Tibial nerve (tissue), 4 donors: ENCODE measurements at regions not wholly inside any gene's neighbourhood (a gene's known extent, or its start where the extent isn't known, plus 50 kb on each side); places are given as distances from the start of the nearest gene placed in this dataset.
A peak's percentile ranks its signal among the peaks of the same experiment; 100 is the strongest.

Experiments
- CTCF ChIP-seq, 5 experiments: fragments of 200-600 bp in 3 of 5; fragments of 450-650 bp in 2 of 5; sonication (generic) in 3 of 5; IDR thresholded peaks; one replicate each; pipeline ENCODE4 v1.5.1; 2016 to 2019; ENCODE audit warnings: antibody characterized with exemption in 5 of 5, mild to moderate bottlenecking in 3 of 5, moderate library complexity in 2 of 5
- EP300 ChIP-seq, 2 donors: sonication (generic); formaldehyde crosslinking; IDR thresholded peaks; one replicate each; pipeline ENCODE4 v1.6.1; 2017; ENCODE audit warnings: antibody characterized with exemption in 2 of 2, mild to moderate bottlenecking in 1 of 2
- POLR2A ChIP-seq, 2 donors: fragments of 450-650 bp; IDR thresholded peaks; one replicate each; pipeline ENCODE4 v1.6.1; 2017; ENCODE audit warnings: antibody characterized with exemption in 2 of 2, mild to moderate bottlenecking in 2 of 2, moderate library complexity in 2 of 2

- TF ChIP-seq CTCF (IDR thresholded peaks at IDR 0.05) = peak in 1 of 5 experiments; percentile 6
- no peak for TF ChIP-seq POLR2A (IDR thresholded peaks at IDR 0.05)
- no peak for TF ChIP-seq EP300 (IDR thresholded peaks at IDR 0.05)
Observed at GRCh38 chr9:13688990-13689600, 409.6 kb upstream of the MPDZ start.
